ENCODE measurements at regions not wholly inside any gene's neighbourhood (a gene's known extent, or its start where the extent isn't known, plus 50 kb on each side); places are given as distances from the start of the nearest gene placed in this dataset.
"Not testable (repeated sequence)": the region's sequence is repeated elsewhere in the genome, so short reads cannot be mapped to it uniquely, and the experiment has no call there.

DNA sequence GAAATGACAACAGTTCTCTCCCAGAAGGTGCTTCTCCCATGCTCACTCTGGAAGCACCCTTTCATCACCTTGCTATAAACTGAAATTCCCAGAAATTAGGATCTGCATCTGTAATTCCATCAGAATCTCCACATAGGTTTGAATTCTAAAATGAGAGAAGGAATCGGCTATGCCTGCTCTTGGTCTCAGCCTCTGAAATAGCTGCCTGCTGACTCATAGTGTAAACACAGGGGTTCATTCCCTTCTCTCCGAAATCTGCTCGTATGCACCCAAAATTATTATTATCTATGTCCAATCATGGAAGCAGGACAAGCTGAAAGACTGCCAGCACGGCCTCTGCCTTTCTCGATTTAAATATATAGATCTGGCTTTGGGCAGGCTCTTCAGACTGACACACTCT lies 74.6 kb upstream of the TAB2 start:
- DNase-seq, result no peak
- CTCF ChIA-PET, result no interaction called here

DNA sequence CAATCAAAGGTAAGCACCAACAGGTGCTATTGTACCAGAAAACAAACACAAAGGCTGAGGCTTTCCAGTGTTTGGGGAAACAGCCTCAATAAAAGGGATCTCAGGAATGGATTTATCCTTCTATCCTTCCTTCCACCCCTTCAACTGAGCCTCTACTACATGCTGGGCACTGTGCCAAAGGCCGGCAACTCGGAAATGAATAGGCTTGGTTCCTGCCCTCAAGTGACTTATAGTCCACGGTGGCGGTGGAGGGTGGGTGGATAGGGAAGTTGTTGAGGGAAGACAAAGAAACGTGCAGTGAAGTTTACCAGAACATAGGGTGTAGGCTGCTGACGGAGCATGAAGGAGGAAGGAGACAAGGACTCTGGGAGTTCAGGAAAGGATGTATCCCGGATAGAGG lies 73.4 kb upstream of the TAB2 start:
- H3K36me3 Mint-ChIP-seq, result peaks cover 41% of the 10 kb centered on the region
- no peaks in the 10 kb centered on the region for H3K27me3 Mint-ChIP-seq
- no peak overlapping the region for H3K27ac Mint-ChIP-seq
- ATAC-seq (no peak), DNase-seq (no peak)
- H3K4me1 Mint-ChIP-seq, result peaks cover 19% of the 10 kb centered on the region
- peaks cover 14% of the 10 kb centered on the region for H3K9me3 Mint-ChIP-seq (ENCODE audit: low read depth)
- CTCF ChIA-PET, result no interaction called here
- H3K4me3 Mint-ChIP-seq, result no peak overlapping the region

More for the DNA sequence above, 74.6 kb upstream of the TAB2 start:
- no peak for ATAC-seq
- Mint-ChIP-seq H3K4me3 (no peak overlapping the region), H3K27ac (no peak overlapping the region), H3K4me1 (peaks cover 9% of the 10 kb centered on the region), H3K27me3 (no peaks in the 10 kb centered on the region), H3K36me3 (peaks cover 53% of the 10 kb centered on the region), H3K9me3 (ENCODE audit: low read depth) (peaks cover 24% of the 10 kb centered on the region)

- peaks cover 7% of the 10 kb centered on the region for H3K9me3 Mint-ChIP-seq (ENCODE audit: low read depth)
Observed at GRCh38 chr6:149246691-149247384, 70.7 kb upstream of the TAB2 start.

GRCh38 chr6:149247385-149247763 lies 70.1 kb upstream of the TAB2 start:
- H3K27me3 Mint-ChIP-seq, result no peaks in the 10 kb centered on the region
- CTCF ChIA-PET, result no interaction called here
- ATAC-seq (no peak), DNase-seq (no peak)
- H3K27ac Mint-ChIP-seq, result no peak overlapping the region
- H3K36me3 Mint-ChIP-seq, result peaks cover 31% of the 10 kb centered on the region
- H3K4me1 Mint-ChIP-seq, result peaks cover 29% of the 10 kb centered on the region
- H3K4me3 Mint-ChIP-seq, result no peak overlapping the region
- peaks cover 5% of the 10 kb centered on the region for H3K9me3 Mint-ChIP-seq (ENCODE audit: low read depth)

More at GRCh38 chr6:149246691-149247384, 70.7 kb upstream of the TAB2 start:
- Mint-ChIP-seq H3K4me1 (peaks cover 29% of the 10 kb centered on the region), H3K4me3 (no peak overlapping the region), H3K27me3 (no peaks in the 10 kb centered on the region), H3K27ac (no peak overlapping the region), H3K36me3 (peaks cover 33% of the 10 kb centered on the region)
- no peak for DNase-seq
- ATAC-seq, result no peak
- CTCF ChIA-PET, result interaction anchor here (1.0 kb wide), 1 partner anchor 16 kb away, joined by 5 read pairs; no protein-coding TSS in a partner anchor

GRCh38 chr6:149248263-149248662 lies 69.2 kb upstream of the TAB2 start:
- H3K27me3 Mint-ChIP-seq; H3K4me3 Mint-ChIP-seq; H3K27ac Mint-ChIP-seq; ATAC-seq; H3K9me3 Mint-ChIP-seq (ENCODE audit: low read depth); CTCF ChIA-PET; DNase-seq: not testable (repeated sequence)
- peaks cover 35% of the 10 kb centered on the region for H3K36me3 Mint-ChIP-seq
- peaks cover 31% of the 10 kb centered on the region for H3K4me1 Mint-ChIP-seq

- Mint-ChIP-seq H3K27me3 (no peaks in the 10 kb centered on the region), H3K36me3 (peaks cover 31% of the 10 kb centered on the region), H3K9me3 (ENCODE audit: low read depth) (peaks cover 7% of the 10 kb centered on the region), H3K4me3 (no peak overlapping the region), H3K4me1 (peaks cover 31% of the 10 kb centered on the region), H3K27ac (peak overlapping the region; percentile 54)
- DNase-seq, result no peak
- ATAC-seq, result no peak
- CTCF ChIA-PET, result interaction anchor here (1.1 kb wide), 1 partner anchor 14 kb away, joined by 3 read pairs; no protein-coding TSS in a partner anchor
Observed at GRCh38 chr6:149248693-149249369, 68.7 kb upstream of the TAB2 start.

DNA sequence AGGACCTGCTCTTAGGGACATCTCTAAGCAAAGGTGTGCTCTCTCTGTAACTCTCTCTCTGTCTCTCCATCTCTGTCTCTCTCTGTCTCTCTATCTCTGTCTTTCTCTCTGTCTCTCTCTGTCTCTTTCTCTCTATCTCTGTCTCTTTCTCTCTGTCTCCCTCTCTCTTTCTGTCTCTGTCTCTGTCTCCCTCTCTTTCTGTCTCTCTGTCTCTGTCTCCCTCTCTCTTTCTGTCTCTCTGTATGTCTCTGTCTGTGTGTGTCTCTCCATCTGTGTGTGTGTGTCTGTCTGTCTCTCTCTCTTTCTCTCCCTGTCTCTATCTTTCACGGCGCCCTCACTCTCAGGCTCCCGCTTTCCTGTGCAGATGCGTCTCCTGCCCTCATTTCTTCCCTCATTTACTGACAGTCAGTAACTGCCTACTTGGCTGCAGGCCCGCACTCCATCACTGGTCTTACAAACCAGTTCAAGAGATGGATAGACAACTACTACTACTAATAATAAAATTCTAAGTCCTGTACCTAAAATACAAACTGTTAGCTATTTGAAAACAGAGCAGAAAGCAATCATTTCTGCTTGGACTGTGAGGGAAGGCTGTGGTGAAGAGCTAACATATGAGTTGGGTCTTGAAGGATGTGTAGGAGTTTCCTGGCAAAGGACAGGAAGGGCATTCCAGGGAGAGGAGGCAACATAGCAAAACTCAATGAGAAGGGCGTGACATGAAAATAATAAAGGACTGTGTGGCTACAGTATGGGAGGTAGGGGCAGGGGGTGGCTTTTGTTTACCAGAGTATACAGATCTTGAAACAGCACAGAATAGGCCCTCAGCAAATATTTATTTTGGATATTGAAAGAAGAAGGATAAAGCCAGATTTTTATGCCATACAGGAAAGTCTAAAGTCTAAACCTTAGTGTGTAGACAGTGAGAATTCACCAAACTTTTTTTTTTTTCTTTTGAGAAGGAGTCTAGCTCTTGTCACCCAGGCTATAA lies 67.8 kb upstream of the TAB2 start:
- H3K9me3 Mint-ChIP-seq (ENCODE audit: low read depth), result peaks cover 5% of the 10 kb centered on the region
- DNase-seq (no peak), ATAC-seq (no peak)
- no peak overlapping the region for H3K4me3 Mint-ChIP-seq
- H3K4me1 Mint-ChIP-seq, result peaks cover 31% of the 10 kb centered on the region
- CTCF ChIA-PET, result interaction anchor here (1.1 kb wide), 1 partner anchor 13 kb away, joined by 3 read pairs; no protein-coding TSS in a partner anchor
- no peaks in the 10 kb centered on the region for H3K27me3 Mint-ChIP-seq
- H3K36me3 Mint-ChIP-seq, result peaks cover 26% of the 10 kb centered on the region
- peak overlapping the region; percentile 54 for H3K27ac Mint-ChIP-seq

DNA sequence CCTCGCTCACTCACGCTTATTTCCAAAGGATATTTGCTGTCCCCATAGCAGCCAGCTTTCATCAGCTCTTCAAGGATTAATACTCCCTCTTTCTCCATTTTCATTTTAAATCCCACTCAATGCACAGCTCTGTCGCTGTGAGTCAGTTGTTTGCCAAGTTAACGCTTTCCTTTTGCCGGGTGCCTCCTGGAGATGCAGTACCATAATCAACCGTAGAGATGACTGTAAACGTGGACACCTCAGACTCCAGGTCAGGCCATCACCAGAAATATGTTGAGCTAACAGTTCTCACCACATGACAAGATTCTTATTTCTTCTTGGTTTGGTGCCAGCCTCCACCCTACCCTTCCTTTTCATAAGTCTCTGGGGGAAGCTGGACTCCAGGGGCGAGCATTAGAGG lies 66.6 kb upstream of the TAB2 start:
- no peak for DNase-seq
- Mint-ChIP-seq H3K9me3 (ENCODE audit: low read depth) (peaks cover 5% of the 10 kb centered on the region), H3K4me3 (no peak overlapping the region), H3K27ac (no peak overlapping the region), H3K27me3 (no peaks in the 10 kb centered on the region), H3K36me3 (peaks cover 22% of the 10 kb centered on the region), H3K4me1 (peaks cover 33% of the 10 kb centered on the region)
- no peak for ATAC-seq
- CTCF ChIA-PET, result interaction anchor here (1.6 kb wide), 1 partner anchor 10 kb away, joined by 3 read pairs; no protein-coding TSS in a partner anchor

GRCh38 chr6:149252622-149253021 lies 64.9 kb upstream of the TAB2 start:
- CTCF ChIA-PET, result no interaction called here
- Mint-ChIP-seq H3K4me1 (peaks cover 24% of the 10 kb centered on the region), H3K9me3 (ENCODE audit: low read depth) (peaks cover 5% of the 10 kb centered on the region), H3K4me3 (no peak overlapping the region), H3K36me3 (peaks cover 15% of the 10 kb centered on the region), H3K27me3 (no peaks in the 10 kb centered on the region), H3K27ac (no peak overlapping the region)
- DNase-seq (no peak), ATAC-seq (no peak)

DNA sequence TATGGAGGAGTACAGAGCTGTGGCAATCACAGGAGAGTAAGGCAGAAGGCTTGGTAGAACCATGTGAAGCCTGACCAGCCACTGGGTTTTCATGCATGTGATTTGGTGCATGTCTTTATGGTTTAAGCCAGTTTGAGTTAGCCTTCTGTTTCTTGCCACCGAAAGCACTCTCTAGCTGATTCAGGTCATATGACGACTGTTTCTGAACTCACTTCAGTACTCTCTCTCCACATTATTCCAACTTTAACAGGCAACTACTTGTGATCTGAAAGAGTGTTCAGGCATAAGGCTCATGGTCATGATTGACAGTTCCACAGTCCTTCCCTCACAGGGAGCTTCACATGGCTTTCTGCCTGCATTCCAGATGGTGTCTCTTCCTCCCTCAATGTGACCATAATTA lies 63.3 kb upstream of the TAB2 start:
- Mint-ChIP-seq H3K36me3 (peaks cover 15% of the 10 kb centered on the region), H3K27me3 (no peaks in the 10 kb centered on the region), H3K9me3 (ENCODE audit: low read depth) (peaks cover 5% of the 10 kb centered on the region), H3K4me3 (no peak overlapping the region), H3K27ac (no peak overlapping the region), H3K4me1 (peaks cover 12% of the 10 kb centered on the region)
- CTCF ChIA-PET, result interaction anchor here (1.4 kb wide), 1 partner anchor 160 kb away, joined by 3 read pairs; no protein-coding TSS in a partner anchor
- ATAC-seq (no peak), DNase-seq (no peak)

DNA sequence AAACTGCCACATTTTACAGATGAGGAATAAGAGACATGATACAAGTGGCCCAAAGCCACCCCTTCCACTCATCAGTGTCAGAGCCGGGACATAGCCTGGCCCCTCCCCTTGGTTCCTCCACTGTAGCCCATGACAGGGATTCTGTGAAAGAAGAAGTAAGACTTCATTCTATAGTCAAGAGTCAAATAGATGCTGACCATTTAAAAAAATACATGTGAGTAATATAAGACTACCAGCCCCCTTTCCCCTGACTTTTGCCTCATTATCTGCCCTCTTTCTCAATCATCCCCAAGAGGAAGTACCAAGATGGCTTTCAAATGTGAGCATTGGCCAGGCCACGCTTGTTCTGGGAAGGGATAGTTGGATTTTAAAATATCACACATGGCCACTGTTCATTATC lies 57.8 kb upstream of the TAB2 start:
- peaks cover 12% of the 10 kb centered on the region for H3K4me1 Mint-ChIP-seq
- H3K36me3 Mint-ChIP-seq, result peaks cover 4% of the 10 kb centered on the region

GRCh38 chr6:149260214-149260874 lies 57.2 kb upstream of the TAB2 start:
- DNase-seq, result no peak
- Mint-ChIP-seq H3K9me3 (ENCODE audit: low read depth) (no peaks in the 10 kb centered on the region), H3K27me3 (no peaks in the 10 kb centered on the region), H3K27ac (no peak overlapping the region), H3K4me1 (peaks cover 14% of the 10 kb centered on the region), H3K4me3 (no peak overlapping the region), H3K36me3 (peaks cover 4% of the 10 kb centered on the region)
- ATAC-seq, result no peak
- CTCF ChIA-PET, result no interaction called here

More for the DNA sequence above, 57.8 kb upstream of the TAB2 start:
- Mint-ChIP-seq H3K27me3 (no peaks in the 10 kb centered on the region), H3K4me3 (no peak overlapping the region), H3K27ac (no peak overlapping the region), H3K9me3 (ENCODE audit: low read depth) (no peaks in the 10 kb centered on the region)
- no peak for ATAC-seq
- CTCF ChIA-PET, result no interaction called here
- no peak for DNase-seq
